Tibial nerve (tissue), 4 donors: ENCODE measurements at regions not wholly inside any gene's neighbourhood (a gene's known extent, or its start where the extent isn't known, plus 50 kb on each side); places are given as distances from the start of the nearest gene placed in this dataset.

Experiments used
- CTCF ChIP-seq, 5 experiments: fragments of 200-600 bp in 3 of 5; fragments of 450-650 bp in 2 of 5; sonication (generic) in 3 of 5; IDR thresholded peaks; one replicate each; pipeline ENCODE4 v1.5.1; 2016 to 2019; ENCODE audit warnings: antibody characterized with exemption in 5 of 5, mild to moderate bottlenecking in 3 of 5, moderate library complexity in 2 of 5
- EP300 ChIP-seq, 2 donors: sonication (generic); formaldehyde crosslinking; IDR thresholded peaks; one replicate each; pipeline ENCODE4 v1.6.1; 2017; ENCODE audit warnings: antibody characterized with exemption in 2 of 2, mild to moderate bottlenecking in 1 of 2

DNA sequence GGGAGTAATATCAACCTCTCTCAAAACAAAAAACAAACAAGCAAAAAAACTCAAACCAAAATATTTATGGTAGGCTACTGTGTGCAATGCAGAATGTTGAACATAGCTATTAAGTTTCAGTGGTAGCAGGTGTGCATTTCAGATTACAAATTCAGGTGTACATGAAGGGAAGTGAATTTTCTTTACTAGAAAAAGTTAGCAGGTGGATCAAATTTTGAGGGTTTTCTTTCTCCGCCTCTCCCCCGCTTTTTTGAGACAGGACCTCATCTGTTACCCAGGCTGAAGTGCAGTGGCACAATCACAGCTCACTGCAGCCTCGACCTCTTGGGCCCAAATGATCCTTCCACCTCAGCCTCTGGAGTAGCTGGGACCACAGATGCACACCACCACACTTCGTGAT, 109.7 kb upstream of the GOLIM4 start:
- no peak for TF ChIP-seq CTCF (IDR thresholded peaks at IDR 0.05)
- TF ChIP-seq EP300 (IDR thresholded peaks at IDR 0.05): no peak
